HG02571 (cell line): ENCODE measurements at regions not wholly inside any gene's neighbourhood (a gene's known extent, or its start where the extent isn't known, plus 50 kb on each side); places are given as distances from the start of the nearest gene placed in this dataset.

Source experiments
- ATAC-seq: cut with Tn5 transposase; IDR thresholded peaks from one replicate; pipeline ENCODE4 v1.9.1; 2021; ENCODE audit warnings: mild to moderate bottlenecking, moderate library complexity; ENCODE audit not compliant: unreplicated experiment

- no peak for ATAC-seq
Observed at GRCh38 chr2:111659361-111660333, 224.3 kb downstream of the ANAPC1 start.

- no peak for ATAC-seq
Observed at GRCh38 chr2:111660811-111661210, 223.2 kb downstream of the ANAPC1 start.

GRCh38 chr2:111661286-111661940, 222.6 kb downstream of the ANAPC1 start:
- no peak for ATAC-seq

- ATAC-seq = no peak
Observed at GRCh38 chr2:111662039-111662770, 221.8 kb downstream of the ANAPC1 start.

- peak; percentile 66 for ATAC-seq
Observed at GRCh38 chr2:111662771-111663470, 221.1 kb downstream of the ANAPC1 start.

GRCh38 chr2:111663471-111664274, 220.3 kb downstream of the ANAPC1 start:
- ATAC-seq = no peak

- ATAC-seq = no peak
Observed at GRCh38 chr2:111664275-111664850, 219.6 kb downstream of the ANAPC1 start.

GRCh38 chr2:111665011-111665410, 219.0 kb downstream of the ANAPC1 start:
- no peak for ATAC-seq

- ATAC-seq = no peak
Observed at GRCh38 chr2:111665551-111666116, 218.4 kb downstream of the ANAPC1 start.

- no peak for ATAC-seq
Observed at GRCh38 chr2:111666160-111666559, 217.8 kb downstream of the ANAPC1 start.

GRCh38 chr2:111667001-111667400, 217.0 kb downstream of the ANAPC1 start:
- ATAC-seq = no peak

GRCh38 chr2:111667542-111668273, 216.3 kb downstream of the ANAPC1 start:
- ATAC-seq = no peak

- no peak for ATAC-seq
Observed at GRCh38 chr2:111668274-111668616, 215.7 kb downstream of the ANAPC1 start.

- no peak for ATAC-seq
Observed at GRCh38 chr2:111668741-111669140, 215.3 kb downstream of the ANAPC1 start.

GRCh38 chr2:111669928-111670695, 213.9 kb downstream of the ANAPC1 start:
- ATAC-seq = no peak

GRCh38 chr2:111670776-111671175, 213.2 kb downstream of the ANAPC1 start:
- ATAC-seq = no peak

- no peak for ATAC-seq
Observed at GRCh38 chr2:111671426-111672150, 212.4 kb downstream of the ANAPC1 start.
